DOHH2 (cell line): ENCODE measurements at regions not wholly inside any gene's neighbourhood (a gene's known extent, or its start where the extent isn't known, plus 50 kb on each side); places are given as distances from the start of the nearest gene placed in this dataset.

Experiments
- H3F3A ChIP-seq: fragments of 200-600 bp; sonication (generic), shearing (Covaris generic); 2 replicates; pipeline ENCODE4 v1.6.0; 2016; ENCODE audit warnings: antibody characterized with exemption, mild to moderate bottlenecking; ENCODE audit not compliant: control insufficient read depth, insufficient read depth
- H3K27ac ChIP-seq: fragments of 200-600 bp; sonication (generic); 2 replicates; pipeline ENCODE4 v1.5.1; 2014; ENCODE audit warnings: low read depth, mild to moderate bottlenecking, low read length, moderate library complexity
- H3K27me3 ChIP-seq: fragments of 200-600 bp; sonication (generic); 2 replicates; pipeline ENCODE4 v1.6.1; 2014; ENCODE audit warnings: mild to moderate bottlenecking, low read length, mixed read lengths; ENCODE audit not compliant: control insufficient read depth
- H3K36me3 ChIP-seq: fragments of 200-600 bp; sonication (generic); 2 replicates; pipeline ENCODE4 v1.6.1; 2014; ENCODE audit warnings: mild to moderate bottlenecking, low read length, moderate library complexity, mixed read lengths; ENCODE audit not compliant: control insufficient read depth
- H3K4me1 ChIP-seq: fragments of 200-600 bp; sonication (generic); 2 replicates; pipeline ENCODE4 v1.6.1; 2014; ENCODE audit warnings: mild to moderate bottlenecking, low read length, mixed read lengths; ENCODE audit not compliant: control insufficient read depth
- H3K4me2 ChIP-seq: fragments of 200-600 bp; sonication (generic); 2 replicates; pipeline ENCODE4 v1.6.0; 2014; ENCODE audit warnings: mild to moderate bottlenecking, low read length, moderate library complexity
- H3K4me3 ChIP-seq: fragments of 200-600 bp; sonication (generic); 2 replicates; pipeline ENCODE4 v1.5.1; 2014; ENCODE audit warnings: mild to moderate bottlenecking, low read length, mixed read lengths
- H3K79me2 ChIP-seq: fragments of 200-600 bp; sonication (generic); 2 replicates; pipeline ENCODE4 v1.6.1; 2014; ENCODE audit warnings: mild to moderate bottlenecking, low read length, mixed read lengths; ENCODE audit not compliant: control insufficient read depth
- H3K9me2 ChIP-seq: fragments of 200-600 bp; sonication (generic); replicated peaks from 2 replicates; pipeline ENCODE4 v1.6.1; 2014; ENCODE audit warnings: mild to moderate bottlenecking, low read length, mixed read lengths; ENCODE audit not compliant: control insufficient read depth
- H3K9me3 ChIP-seq: fragments of 200-600 bp; sonication (generic); 2 replicates; pipeline ENCODE4 v1.6.1; 2014; ENCODE audit warnings: antibody characterized with exemption, low read length, mixed read lengths; ENCODE audit not compliant: control insufficient read depth, insufficient read depth
- H4K20me1 ChIP-seq: fragments of 200-600 bp; sonication (generic); 2 replicates; pipeline ENCODE4 v1.6.0; 2014; ENCODE audit warnings: low read depth, mild to moderate bottlenecking, antibody characterized with exemption, low read length, moderate library complexity; ENCODE audit not compliant: control insufficient read depth, insufficient read depth
- CTCF ChIP-seq: fragments of 200-600 bp; sonication (generic); IDR thresholded peaks from one replicate; pipeline ENCODE4 v1.5.1; 2014; ENCODE audit warnings: antibody characterized with exemption, mild to moderate bottlenecking, low read depth, low read length; ENCODE audit not compliant: poor library complexity, severe bottlenecking
- EZH2phosphoT487 ChIP-seq: fragments of 200-600 bp; sonication (generic); IDR thresholded peaks from 2 replicates; pipeline ENCODE4 v1.6.1; 2017; ENCODE audit warnings: borderline replicate concordance, mild to moderate bottlenecking, antibody characterized with exemption, low read length, moderate library complexity, mixed read lengths

- Histone ChIP-seq H4K20me1 (no peaks in the 10 kb centered on the region), H3K79me2 (no peaks in the 10 kb centered on the region), H3K36me3 (no peaks in the 10 kb centered on the region), H3K4me2 (no peak overlapping the region), H3K9me3 (no peaks in the 10 kb centered on the region), H3K4me3 (no peak overlapping the region), H3K4me1 (no peaks in the 10 kb centered on the region), H3K27ac (no peak overlapping the region), H3K9me2 (no peaks in the 10 kb centered on the region), H3F3A (no peaks in the 10 kb centered on the region), H3K27me3 (no peaks in the 10 kb centered on the region)
- TF ChIP-seq EZH2phosphoT487 (no peak), CTCF (no peak)
These were observed 769.0 kb upstream of the ZEB2 start for GRCh38 chr2:145288650-145289496.

GRCh38 chr2:145287736-145288135 is 767.8 kb upstream of the ZEB2 start:
- TF ChIP-seq EZH2phosphoT487: no peak
- no peak for TF ChIP-seq CTCF
- Histone ChIP-seq H4K20me1 (no peaks in the 10 kb centered on the region), H3K4me1 (peaks cover 6% of the 10 kb centered on the region), H3K9me2 (no peaks in the 10 kb centered on the region), H3K4me3 (no peak overlapping the region), H3K4me2 (no peak overlapping the region), H3K9me3 (no peaks in the 10 kb centered on the region), H3K79me2 (no peaks in the 10 kb centered on the region), H3K36me3 (no peaks in the 10 kb centered on the region), H3K27ac (no peak overlapping the region), H3K27me3 (no peaks in the 10 kb centered on the region), H3F3A (no peaks in the 10 kb centered on the region)

- TF ChIP-seq CTCF (no peak), EZH2phosphoT487 (no peak)
These were observed 766.9 kb upstream of the ZEB2 start for GRCh38 chr2:145286716-145287275.

More at GRCh38 chr2:145286716-145287275, 766.9 kb upstream of the ZEB2 start:
- H3K27me3 ChIP-seq: no peaks in the 10 kb centered on the region
- no peaks in the 10 kb centered on the region for H3K79me2 ChIP-seq
- no peaks in the 10 kb centered on the region for H3K36me3 ChIP-seq
- no peak overlapping the region for H3K27ac ChIP-seq
- H3K9me2 ChIP-seq: no peaks in the 10 kb centered on the region
- no peak overlapping the region for H3K4me2 ChIP-seq
- H3K9me3 ChIP-seq: no peaks in the 10 kb centered on the region
- peaks cover 6% of the 10 kb centered on the region for H3K4me1 ChIP-seq
- no peaks in the 10 kb centered on the region for H3F3A ChIP-seq
- no peak overlapping the region for H3K4me3 ChIP-seq
- no peaks in the 10 kb centered on the region for H4K20me1 ChIP-seq
